Esophagus muscularis mucosa (tissue), 3 donors: ENCODE measurements at regions not wholly inside any gene's neighbourhood (a gene's known extent, or its start where the extent isn't known, plus 50 kb on each side); places are given as distances from the start of the nearest gene placed in this dataset.

Experiments used
- POLR2AphosphoS5 ChIP-seq, 2 donors: sonication (generic); formaldehyde crosslinking; IDR thresholded peaks; one replicate each; pipeline ENCODE4 v1.6.1; 2017; ENCODE audit warnings: antibody characterized with exemption in 2 of 2
- TF ChIP-seq, protein P1 (sequence below), 3 experiments: fragments of 200-600 bp in 2 of 3; fragments of 450-650 bp in 1 of 3; sonication (generic) in 2 of 3; IDR thresholded peaks; one replicate each; pipeline ENCODE4 v1.5.1; 2017 to 2019; ENCODE audit warnings: antibody characterized with exemption in 3 of 3, mild to moderate bottlenecking in 2 of 3, moderate library complexity in 1 of 3

DNA sequence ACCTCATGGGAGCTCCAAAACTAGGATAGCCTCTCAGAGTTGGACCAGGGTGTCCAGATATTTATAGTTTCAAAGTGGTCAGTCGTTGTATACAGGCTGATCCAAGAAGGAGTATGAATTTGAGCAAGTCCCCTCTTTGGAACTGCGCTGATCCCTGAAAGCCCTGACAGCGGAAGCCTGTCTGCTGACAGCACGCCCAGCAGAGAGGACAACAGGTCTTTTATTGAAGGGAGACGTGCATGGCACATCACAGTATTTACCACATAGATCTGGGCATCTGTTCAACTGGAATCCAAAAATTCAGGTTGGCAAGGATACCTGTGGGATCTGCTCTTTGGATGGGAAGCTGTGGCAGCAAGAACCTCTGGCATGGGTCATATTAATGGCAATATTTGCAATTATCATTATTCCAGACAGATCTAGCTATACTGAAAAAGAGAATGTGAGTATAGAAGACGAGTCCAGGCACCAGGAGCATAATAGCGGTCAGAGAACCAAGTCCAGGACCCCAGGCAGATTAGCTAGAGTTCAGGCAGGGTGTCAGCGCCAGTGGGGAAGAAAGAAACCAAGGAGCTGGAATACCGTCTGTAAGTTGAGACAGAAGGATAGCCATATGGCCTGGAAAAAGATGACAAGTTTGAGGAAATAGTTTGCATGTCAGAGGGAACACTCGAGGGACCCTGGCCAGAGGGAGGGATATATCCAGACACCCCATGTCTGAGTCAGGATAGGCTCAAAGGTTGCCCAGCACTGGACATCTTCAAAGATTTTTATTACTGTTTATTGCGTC is 260.4 kb upstream of the FANCL start:
- TF ChIP-seq, protein P1, sequence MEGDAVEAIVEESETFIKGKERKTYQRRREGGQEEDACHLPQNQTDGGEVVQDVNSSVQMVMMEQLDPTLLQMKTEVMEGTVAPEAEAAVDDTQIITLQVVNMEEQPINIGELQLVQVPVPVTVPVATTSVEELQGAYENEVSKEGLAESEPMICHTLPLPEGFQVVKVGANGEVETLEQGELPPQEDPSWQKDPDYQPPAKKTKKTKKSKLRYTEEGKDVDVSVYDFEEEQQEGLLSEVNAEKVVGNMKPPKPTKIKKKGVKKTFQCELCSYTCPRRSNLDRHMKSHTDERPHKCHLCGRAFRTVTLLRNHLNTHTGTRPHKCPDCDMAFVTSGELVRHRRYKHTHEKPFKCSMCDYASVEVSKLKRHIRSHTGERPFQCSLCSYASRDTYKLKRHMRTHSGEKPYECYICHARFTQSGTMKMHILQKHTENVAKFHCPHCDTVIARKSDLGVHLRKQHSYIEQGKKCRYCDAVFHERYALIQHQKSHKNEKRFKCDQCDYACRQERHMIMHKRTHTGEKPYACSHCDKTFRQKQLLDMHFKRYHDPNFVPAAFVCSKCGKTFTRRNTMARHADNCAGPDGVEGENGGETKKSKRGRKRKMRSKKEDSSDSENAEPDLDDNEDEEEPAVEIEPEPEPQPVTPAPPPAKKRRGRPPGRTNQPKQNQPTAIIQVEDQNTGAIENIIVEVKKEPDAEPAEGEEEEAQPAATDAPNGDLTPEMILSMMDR (IDR thresholded peaks at IDR 0.05), result no peak
- no peak for TF ChIP-seq POLR2AphosphoS5 (IDR thresholded peaks at IDR 0.05)
